Ishikawa (cell line): ENCODE measurements at regions not wholly inside any gene's neighbourhood (a gene's known extent, or its start where the extent isn't known, plus 50 kb on each side); places are given as distances from the start of the nearest gene placed in this dataset.

Experiments
- CEBPB ChIP-seq: IDR thresholded peaks from 2 replicates; pipeline ENCODE4 v1.6.1; 2012
- CREB1 ChIP-seq: IDR thresholded peaks from 2 replicates; pipeline ENCODE4 v1.6.1; 2012; ENCODE audit warnings: low read depth
- EGR1 ChIP-seq: IDR thresholded peaks from 2 replicates; pipeline ENCODE4 v1.6.1; 2012
- EP300 ChIP-seq: IDR thresholded peaks from 2 replicates; pipeline ENCODE4 v1.6.1; 2012; ENCODE audit warnings: borderline replicate concordance
- FOXM1 ChIP-seq: IDR thresholded peaks from 2 replicates; pipeline ENCODE4 v1.6.1; 2012; ENCODE audit warnings: low read depth, borderline replicate concordance
- NFIC ChIP-seq: IDR thresholded peaks from 2 replicates; pipeline ENCODE4 v1.6.1; 2012
- RAD21 ChIP-seq: IDR thresholded peaks from 2 replicates; pipeline ENCODE4 v1.6.1; 2012; ENCODE audit warnings: low read depth
- TAF1 ChIP-seq: IDR thresholded peaks from 2 replicates; pipeline ENCODE4 v1.6.1; 2012; ENCODE audit warnings: low read depth, mild to moderate bottlenecking
- TCF12 ChIP-seq: IDR thresholded peaks from 2 replicates; pipeline ENCODE4 v1.6.1; 2012; ENCODE audit warnings: low read depth
- TEAD4 ChIP-seq: IDR thresholded peaks from 2 replicates; pipeline ENCODE4 v1.6.1; 2012
- YY1 ChIP-seq: IDR thresholded peaks from 2 replicates; pipeline ENCODE4 v1.6.1; 2012; ENCODE audit warnings: low read depth
- TF ChIP-seq, protein P1 (sequence below): IDR thresholded peaks from 2 replicates; pipeline ENCODE4 v1.6.1; 2012; ENCODE audit warnings: low read depth, mild to moderate bottlenecking
- TF ChIP-seq, protein P2 (sequence below): IDR thresholded peaks from 2 replicates; pipeline ENCODE4 v1.6.1; 2012

DNA sequence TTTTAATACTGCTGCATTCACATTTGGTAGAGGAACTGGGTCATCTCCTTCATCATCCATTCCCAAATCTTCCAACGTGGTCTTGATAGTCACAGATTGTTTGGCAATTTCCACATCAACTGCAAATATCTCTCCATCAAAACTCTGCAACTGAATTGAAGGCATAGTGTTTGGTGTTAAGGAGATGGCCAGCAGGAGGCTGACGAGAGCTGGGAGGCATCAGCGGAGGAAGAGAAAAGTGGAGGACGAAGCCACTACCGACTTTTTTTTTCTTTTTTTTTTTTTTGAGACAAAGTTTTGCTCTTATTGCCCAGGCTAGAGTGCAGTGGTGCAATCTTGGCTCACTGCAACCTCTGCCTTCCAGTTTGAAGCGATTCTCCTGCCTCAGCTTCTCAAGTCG, 205.0 kb upstream of the KCTD7 start:
- TF ChIP-seq CEBPB (no peak), YY1 (no peak), RAD21 (no peak), EP300 (no peak), TAF1 (no peak), TEAD4 (no peak), FOXM1 (no peak), TCF12 (no peak), CREB1 (no peak), EGR1 (no peak), NFIC (no peak)
- TF ChIP-seq, protein P1, sequence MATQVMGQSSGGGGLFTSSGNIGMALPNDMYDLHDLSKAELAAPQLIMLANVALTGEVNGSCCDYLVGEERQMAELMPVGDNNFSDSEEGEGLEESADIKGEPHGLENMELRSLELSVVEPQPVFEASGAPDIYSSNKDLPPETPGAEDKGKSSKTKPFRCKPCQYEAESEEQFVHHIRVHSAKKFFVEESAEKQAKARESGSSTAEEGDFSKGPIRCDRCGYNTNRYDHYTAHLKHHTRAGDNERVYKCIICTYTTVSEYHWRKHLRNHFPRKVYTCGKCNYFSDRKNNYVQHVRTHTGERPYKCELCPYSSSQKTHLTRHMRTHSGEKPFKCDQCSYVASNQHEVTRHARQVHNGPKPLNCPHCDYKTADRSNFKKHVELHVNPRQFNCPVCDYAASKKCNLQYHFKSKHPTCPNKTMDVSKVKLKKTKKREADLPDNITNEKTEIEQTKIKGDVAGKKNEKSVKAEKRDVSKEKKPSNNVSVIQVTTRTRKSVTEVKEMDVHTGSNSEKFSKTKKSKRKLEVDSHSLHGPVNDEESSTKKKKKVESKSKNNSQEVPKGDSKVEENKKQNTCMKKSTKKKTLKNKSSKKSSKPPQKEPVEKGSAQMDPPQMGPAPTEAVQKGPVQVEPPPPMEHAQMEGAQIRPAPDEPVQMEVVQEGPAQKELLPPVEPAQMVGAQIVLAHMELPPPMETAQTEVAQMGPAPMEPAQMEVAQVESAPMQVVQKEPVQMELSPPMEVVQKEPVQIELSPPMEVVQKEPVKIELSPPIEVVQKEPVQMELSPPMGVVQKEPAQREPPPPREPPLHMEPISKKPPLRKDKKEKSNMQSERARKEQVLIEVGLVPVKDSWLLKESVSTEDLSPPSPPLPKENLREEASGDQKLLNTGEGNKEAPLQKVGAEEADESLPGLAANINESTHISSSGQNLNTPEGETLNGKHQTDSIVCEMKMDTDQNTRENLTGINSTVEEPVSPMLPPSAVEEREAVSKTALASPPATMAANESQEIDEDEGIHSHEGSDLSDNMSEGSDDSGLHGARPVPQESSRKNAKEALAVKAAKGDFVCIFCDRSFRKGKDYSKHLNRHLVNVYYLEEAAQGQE: no peak
- TF ChIP-seq, protein P2, sequence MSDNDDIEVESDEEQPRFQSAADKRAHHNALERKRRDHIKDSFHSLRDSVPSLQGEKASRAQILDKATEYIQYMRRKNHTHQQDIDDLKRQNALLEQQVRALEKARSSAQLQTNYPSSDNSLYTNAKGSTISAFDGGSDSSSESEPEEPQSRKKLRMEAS: no peak
